ENCODE measurements at regions not wholly inside any gene's neighbourhood (a gene's known extent, or its start where the extent isn't known, plus 50 kb on each side); places are given as distances from the start of the nearest gene placed in this dataset.

GRCh38 chr6:114543696-114544095, 200.9 kb upstream of the HS3ST5 start:
- TF ChIP-seq EZH2 (IDR thresholded peaks at IDR 0.05) (no peak), POLR2A (IDR thresholded peaks at IDR 0.05; ENCODE audit: borderline replicate concordance, extremely low read depth, insufficient read depth, insufficient read length) (no peak), CEBPB (IDR thresholded peaks at IDR 0.05; ENCODE audit: low read depth) (no peak), SRF (IDR thresholded peaks at IDR 0.05; ENCODE audit: low read depth) (no peak), SP1 (IDR thresholded peaks at IDR 0.05; ENCODE audit: low read depth) (no peak), ELF1 (IDR thresholded peaks at IDR 0.05; ENCODE audit: borderline replicate concordance, low read depth) (no peak), RAD21 (IDR thresholded peaks at IDR 0.05; ENCODE audit: low read depth) (no peak), YY1 (IDR thresholded peaks at IDR 0.05; ENCODE audit: extremely low read depth, insufficient replicate concordance, low read depth, low read length) (no peak), ZBTB33 (IDR thresholded peaks at IDR 0.05; ENCODE audit: extremely low read depth, insufficient replicate concordance, low read length) (no peak), EGR1 (IDR thresholded peaks at IDR 0.05; ENCODE audit: low read depth) (no peak), CBX3 (IDR thresholded peaks at IDR 0.05; ENCODE audit: low read depth) (no peak), POLR2AphosphoS5 (IDR thresholded peaks at IDR 0.05; ENCODE audit: low read depth, low read length) (no peak), JUND (IDR thresholded peaks at IDR 0.05) (no peak), SIN3A (IDR thresholded peaks at IDR 0.05; ENCODE audit: low read depth) (no peak), FOSL1 (IDR thresholded peaks at IDR 0.05; ENCODE audit: low read depth) (no peak), EZH2phosphoT487 (IDR thresholded peaks at IDR 0.05; ENCODE audit: borderline replicate concordance) (no peak), TCF7L2 (IDR thresholded peaks at IDR 0.05; ENCODE audit: borderline replicate concordance, extremely low read depth, insufficient read depth, insufficient read length) (no peak)
- TF ChIP-seq, protein P1, sequence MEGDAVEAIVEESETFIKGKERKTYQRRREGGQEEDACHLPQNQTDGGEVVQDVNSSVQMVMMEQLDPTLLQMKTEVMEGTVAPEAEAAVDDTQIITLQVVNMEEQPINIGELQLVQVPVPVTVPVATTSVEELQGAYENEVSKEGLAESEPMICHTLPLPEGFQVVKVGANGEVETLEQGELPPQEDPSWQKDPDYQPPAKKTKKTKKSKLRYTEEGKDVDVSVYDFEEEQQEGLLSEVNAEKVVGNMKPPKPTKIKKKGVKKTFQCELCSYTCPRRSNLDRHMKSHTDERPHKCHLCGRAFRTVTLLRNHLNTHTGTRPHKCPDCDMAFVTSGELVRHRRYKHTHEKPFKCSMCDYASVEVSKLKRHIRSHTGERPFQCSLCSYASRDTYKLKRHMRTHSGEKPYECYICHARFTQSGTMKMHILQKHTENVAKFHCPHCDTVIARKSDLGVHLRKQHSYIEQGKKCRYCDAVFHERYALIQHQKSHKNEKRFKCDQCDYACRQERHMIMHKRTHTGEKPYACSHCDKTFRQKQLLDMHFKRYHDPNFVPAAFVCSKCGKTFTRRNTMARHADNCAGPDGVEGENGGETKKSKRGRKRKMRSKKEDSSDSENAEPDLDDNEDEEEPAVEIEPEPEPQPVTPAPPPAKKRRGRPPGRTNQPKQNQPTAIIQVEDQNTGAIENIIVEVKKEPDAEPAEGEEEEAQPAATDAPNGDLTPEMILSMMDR (IDR thresholded peaks at IDR 0.05 in 2 of 3, conservative IDR thresholded peaks at IDR 0.05 in 1 of 3; ENCODE audit: borderline replicate concordance in 1 of 3, insufficient read depth in 1 of 3, low read depth in 2 of 3, low read length in 2 of 3), result no peak
- TF ChIP-seq, protein P2, sequence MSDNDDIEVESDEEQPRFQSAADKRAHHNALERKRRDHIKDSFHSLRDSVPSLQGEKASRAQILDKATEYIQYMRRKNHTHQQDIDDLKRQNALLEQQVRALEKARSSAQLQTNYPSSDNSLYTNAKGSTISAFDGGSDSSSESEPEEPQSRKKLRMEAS (IDR thresholded peaks at IDR 0.05), result no peak
- TF ChIP-seq, protein P3, sequence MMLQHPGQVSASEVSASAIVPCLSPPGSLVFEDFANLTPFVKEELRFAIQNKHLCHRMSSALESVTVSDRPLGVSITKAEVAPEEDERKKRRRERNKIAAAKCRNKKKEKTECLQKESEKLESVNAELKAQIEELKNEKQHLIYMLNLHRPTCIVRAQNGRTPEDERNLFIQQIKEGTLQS (IDR thresholded peaks at IDR 0.05), result no peak
- Histone ChIP-seq H3K79me2 (ENCODE audit: insufficient read depth, low read length) (no peaks in the 10 kb centered on the region), H3K4me3 (replicated peaks in 1 of 2; ENCODE audit: low read depth in 1 of 2, low read length in 2 of 2) (no peak overlapping the region), H4K20me1 (ENCODE audit: insufficient read depth) (no peaks in the 10 kb centered on the region), H3K9me2 (ENCODE audit: insufficient read depth) (no peaks in the 10 kb centered on the region), H3K27me3 (ENCODE audit: insufficient read depth, low read length) (no peaks in the 10 kb centered on the region), H3K36me3 (ENCODE audit: control insufficient read depth in 1 of 2, insufficient read depth in 2 of 2, low read length in 2 of 2) (no peaks in the 10 kb centered on the region), H3K4me2 (ENCODE audit: low read length) (no peak overlapping the region), H3K27ac (ENCODE audit: low read depth, low read length) (no peak overlapping the region), H3K4me1 (ENCODE audit: control insufficient read depth in 1 of 2, insufficient read depth in 2 of 2, low read length in 2 of 2) (no peaks in the 10 kb centered on the region), H2AFZ (ENCODE audit: low read depth, low read length, poor library complexity, severe bottlenecking) (no peak overlapping the region), H3K9ac (ENCODE audit: low read length) (no peak overlapping the region), H3K9me3 (ENCODE audit: control insufficient read depth in 1 of 2, insufficient read depth in 1 of 2, low read depth in 1 of 2, low read length in 2 of 2) (no peaks in the 10 kb centered on the region)
- DNase-seq (ENCODE audit: low read depth, low spot score) (no peak), ATAC-seq (no peak)
- BruUV-seq (replicated peaks), result no TSS peak
- CTCF ChIA-PET, result no interaction called here
- POLR2A ChIA-PET, result no interaction called here
- intact Hi-C loops (cut with micrococcal nuclease), result no loop called here
- RAD21 ChIA-PET (ENCODE audit: low non-redundant PET in 1 of 2, low total read pairs in 2 of 2, uncharacterized antibody in 2 of 2, unreplicated experiment in 2 of 2), result no interaction called here
